ENCODE measurements at regions not wholly inside any gene's neighbourhood (a gene's known extent, or its start where the extent isn't known, plus 50 kb on each side); places are given as distances from the start of the nearest gene placed in this dataset.

- no peak for DNase-seq
- no peaks in the 10 kb centered on the region for H3K27me3 ChIP-seq (ENCODE audit: insufficient read depth, low read length)
- H3K27ac ChIP-seq (ENCODE audit: insufficient read length, low read depth, low read length) = no peak overlapping the region
- no peak overlapping the region for H3K14ac ChIP-seq (ENCODE audit: insufficient read depth, low read length)
- H4K91ac ChIP-seq (ENCODE audit: insufficient read length, low read depth, low read length) = no peak overlapping the region
- no peak overlapping the region for H3K4me2 ChIP-seq (ENCODE audit: insufficient read depth, insufficient read length, low read length)
- H3K4me3 Mint-ChIP-seq = no peak overlapping the region
- no peaks in the 10 kb centered on the region for H3K4me1 ChIP-seq (ENCODE audit: insufficient read depth, low read length)
- TF ChIP-seq CTCF (conservative IDR thresholded peaks at IDR 0.05) = no peak
- H4K8ac ChIP-seq (replicated peaks; ENCODE audit: insufficient read length, low read depth, low read length) = no peak overlapping the region
- H3K27me3 Mint-ChIP-seq (ENCODE audit: low read depth) = no peaks in the 10 kb centered on the region
- H3K36me3 Mint-ChIP-seq (ENCODE audit: insufficient read depth in 1 of 3, low read depth in 3 of 3) = no peaks in the 10 kb centered on the region; a peak in 1 of 7 replicates
- H3K23me2 ChIP-seq (ENCODE audit: insufficient read length, low read depth, low read length, poor library complexity, severe bottlenecking) = no peaks in the 10 kb centered on the region
- H2BK5ac ChIP-seq (ENCODE audit: insufficient read length, low read length) = no peak overlapping the region
- H3K27ac Mint-ChIP-seq = no peak overlapping the region
- H2BK12ac ChIP-seq (ENCODE audit: insufficient read length, low read depth, low read length) = no peak overlapping the region
- 0 out of 4 replicates have a peak, but pooled peaks cover 0 to 3% of the 10 kb centered on the region in 2 experiments for H3K4me1 Mint-ChIP-seq
- no peak overlapping the region for H2BK120ac ChIP-seq (ENCODE audit: low read depth, low read length, poor library complexity, severe bottlenecking)
- H3K4ac ChIP-seq (ENCODE audit: low read depth, low read length) = no peak overlapping the region
- no peaks in the 10 kb centered on the region for H3K79me1 ChIP-seq (ENCODE audit: insufficient read depth, low read depth, low read length, poor library complexity, severe bottlenecking)
- H3K9me3 ChIP-seq (ENCODE audit: control insufficient read depth, low read depth, low read length) = no peaks in the 10 kb centered on the region
- no peak overlapping the region for H3T11ph ChIP-seq (ENCODE audit: low read length)
- no peak overlapping the region for H2BK20ac ChIP-seq (ENCODE audit: low read depth, low read length, poor library complexity, severe bottlenecking)
- no peak overlapping the region for H4K5ac ChIP-seq (ENCODE audit: insufficient read length, low read depth, low read length)
- H2BK15ac ChIP-seq (ENCODE audit: low read depth, low read length) = no peak overlapping the region
- no peaks in the 10 kb centered on the region; the same call in 1 of the 2 replicates for H3K79me2 ChIP-seq (ENCODE audit: insufficient read depth, low read length)
- peaks cover 59 to 64% of the 10 kb centered on the region in 2 experiments for H3K9me3 Mint-ChIP-seq
- H3K18ac ChIP-seq (ENCODE audit: insufficient read length, low read depth, low read length) = no peak overlapping the region
- no peak overlapping the region for H2AFZ ChIP-seq (ENCODE audit: low read length)
- H3K9ac ChIP-seq (ENCODE audit: extremely low read depth, insufficient read length, low read length) = no peak overlapping the region
- no peak overlapping the region for H2AK5ac ChIP-seq (ENCODE audit: insufficient read length, low read length)
- no peak overlapping the region for H3K23ac ChIP-seq (ENCODE audit: insufficient read length, low read depth, low read length)
- no peaks in the 10 kb centered on the region for H4K20me1 ChIP-seq (ENCODE audit: control insufficient read depth, insufficient read depth, insufficient read length)
- H3K56ac ChIP-seq (ENCODE audit: insufficient read length, low read depth, low read length) = no peak overlapping the region
Measured at GRCh38 chrX:12002876-12003275, 135.4 kb upstream of the FRMPD4 start.

Data from H9 (cell line).